ENCODE measurements at regions not wholly inside any gene's neighbourhood (a gene's known extent, or its start where the extent isn't known, plus 50 kb on each side); places are given as distances from the start of the nearest gene placed in this dataset.
"Not testable (repeated sequence)": the region's sequence is repeated elsewhere in the genome, so short reads cannot be mapped to it uniquely, and the experiment has no call there.

DNA sequence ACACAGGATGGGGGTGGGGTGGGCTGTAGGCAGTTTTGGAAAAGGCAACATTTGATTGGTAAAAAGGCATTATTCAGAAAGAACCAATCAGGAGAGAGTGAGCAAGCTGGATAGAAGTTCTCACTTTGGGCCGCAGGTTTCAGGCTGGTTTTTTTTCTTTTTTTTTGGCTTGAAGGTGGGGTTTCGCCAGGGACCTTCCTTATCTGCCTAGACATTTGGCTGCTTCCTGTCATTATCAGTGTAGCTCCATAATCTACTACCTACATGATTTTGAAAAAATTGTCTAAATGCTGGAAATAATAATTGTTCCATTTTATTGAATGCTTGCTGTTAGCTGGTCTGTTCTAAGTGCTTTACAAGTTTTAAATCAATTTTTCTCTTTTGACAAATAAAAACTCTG is 649.0 kb downstream of the TMTC2 start:
- in situ Hi-C loops (cut with HindIII; ENCODE audit: low sequenced_read_pairs): no loop called here

GRCh38 chr12:83326666-83327065 is 640.0 kb downstream of the TMTC2 start:
- in situ Hi-C loops (cut with HindIII; ENCODE audit: low sequenced_read_pairs): no loop called here

- in situ Hi-C loops (cut with HindIII; ENCODE audit: low sequenced_read_pairs): no loop called here
Measured at GRCh38 chr12:83323866-83324265, 637.2 kb downstream of the TMTC2 start.

- in situ Hi-C loops (cut with HindIII; ENCODE audit: low sequenced_read_pairs): no loop called here
Measured at GRCh38 chr12:83322809-83323208, 636.1 kb downstream of the TMTC2 start.

GRCh38 chr12:83321971-83322370 is 635.3 kb downstream of the TMTC2 start:
- in situ Hi-C loops (cut with HindIII; ENCODE audit: low sequenced_read_pairs): no loop called here

GRCh38 chr12:83320350-83320749 is 633.6 kb downstream of the TMTC2 start:
- in situ Hi-C loops (cut with HindIII; ENCODE audit: low sequenced_read_pairs): no loop called here

GRCh38 chr12:83318386-83319098 is 631.8 kb downstream of the TMTC2 start:
- in situ Hi-C loops (cut with HindIII; ENCODE audit: low sequenced_read_pairs): no loop called here

- in situ Hi-C loops (cut with HindIII; ENCODE audit: low sequenced_read_pairs): no loop called here
Measured at GRCh38 chr12:83317595-83317994, 630.9 kb downstream of the TMTC2 start.

DNA sequence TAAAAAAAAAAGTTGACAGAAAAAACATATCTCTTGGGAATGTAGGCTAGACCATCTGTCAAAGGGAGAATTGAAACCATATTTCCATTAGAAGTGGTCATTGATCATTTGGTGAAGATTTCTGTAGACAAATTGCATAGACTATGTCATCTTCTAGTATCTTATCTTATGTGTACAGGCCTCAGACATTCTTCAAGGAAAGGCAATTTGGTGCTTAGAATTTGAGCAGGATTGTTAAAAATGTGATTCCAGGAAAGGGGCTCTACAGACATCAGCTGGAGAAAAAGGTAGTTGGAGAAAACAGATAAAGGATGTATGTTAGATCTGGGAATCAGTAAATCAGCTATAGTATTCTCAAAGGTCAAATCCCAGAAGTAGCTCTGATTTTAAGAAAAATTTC is 627.1 kb downstream of the TMTC2 start:
- in situ Hi-C loops (cut with HindIII; ENCODE audit: low sequenced_read_pairs): no loop called here

DNA sequence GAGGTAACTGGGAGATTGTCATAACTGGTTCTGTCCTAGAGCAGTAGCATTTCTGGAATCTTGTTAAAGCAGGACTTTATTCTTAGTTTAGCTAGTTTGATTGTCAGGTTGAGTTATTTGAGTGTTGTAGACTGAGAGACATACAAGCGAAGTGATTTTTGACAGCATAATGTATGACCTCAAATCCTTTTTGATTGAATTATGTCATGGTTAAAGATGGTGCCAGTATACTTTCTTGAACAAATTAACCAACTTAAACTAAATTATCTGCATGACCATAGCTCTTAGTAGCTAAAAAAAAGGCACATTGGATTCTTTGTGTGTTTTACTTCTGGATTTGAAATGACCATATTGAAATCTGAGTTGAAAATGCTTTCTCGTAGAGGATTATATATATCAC is 626.6 kb downstream of the TMTC2 start:
- in situ Hi-C loops (cut with HindIII; ENCODE audit: low sequenced_read_pairs): no loop called here

GRCh38 chr12:83276904-83277303 is 590.2 kb downstream of the TMTC2 start:
- in situ Hi-C loops (cut with HindIII; ENCODE audit: low sequenced_read_pairs): no loop called here

- in situ Hi-C loops (cut with HindIII; ENCODE audit: low sequenced_read_pairs): no loop called here
Measured at GRCh38 chr12:83271201-83271600, 584.5 kb downstream of the TMTC2 start.

- in situ Hi-C loops (cut with HindIII; ENCODE audit: low sequenced_read_pairs): no loop called here
Measured at GRCh38 chr12:83265808-83266207, 579.1 kb downstream of the TMTC2 start.

DNA sequence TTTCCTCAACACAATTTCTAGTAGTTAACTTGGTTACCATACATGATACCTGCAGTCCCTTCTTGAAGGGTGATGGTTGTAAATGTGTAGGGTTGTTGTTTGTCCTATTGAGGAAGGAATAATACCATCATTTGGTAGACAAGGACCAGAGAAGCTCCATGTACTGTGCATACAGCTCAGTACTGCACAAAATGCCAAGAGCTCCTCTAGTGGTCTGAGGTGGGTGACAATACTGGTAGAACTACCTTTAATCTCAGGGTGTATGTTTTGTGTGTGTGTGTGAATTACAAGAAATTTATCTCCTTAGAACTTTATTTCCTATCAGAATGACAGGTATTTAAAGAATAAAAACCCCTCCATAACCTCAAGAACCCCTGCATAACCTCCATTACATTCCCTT is 575.3 kb downstream of the TMTC2 start:
- in situ Hi-C loops (cut with HindIII; ENCODE audit: low sequenced_read_pairs): no loop called here

- in situ Hi-C loops (cut with HindIII; ENCODE audit: low sequenced_read_pairs): not testable (repeated sequence)
Measured at GRCh38 chr12:83260126-83260525, 573.4 kb downstream of the TMTC2 start.

DNA sequence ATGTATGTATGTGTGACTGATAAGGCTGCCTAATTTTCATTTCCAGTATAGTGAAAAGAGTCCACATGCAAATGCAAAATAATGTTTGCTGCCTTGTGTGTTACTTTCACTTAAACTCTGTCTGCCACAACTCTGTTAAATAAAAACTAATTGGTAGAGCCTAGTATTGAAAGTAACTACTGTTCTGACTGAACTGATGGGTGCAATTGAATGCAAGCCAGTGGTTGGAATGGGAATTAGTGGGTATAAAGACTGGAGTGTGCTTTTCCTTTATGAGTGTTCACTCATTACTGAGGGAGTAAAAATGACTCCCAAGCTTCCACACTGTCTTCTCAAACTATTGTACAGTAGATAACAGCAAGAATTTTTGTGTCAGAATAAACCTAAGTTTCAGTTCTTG is 571.0 kb downstream of the TMTC2 start:
- in situ Hi-C loops (cut with HindIII; ENCODE audit: low sequenced_read_pairs): no loop called here

DNA sequence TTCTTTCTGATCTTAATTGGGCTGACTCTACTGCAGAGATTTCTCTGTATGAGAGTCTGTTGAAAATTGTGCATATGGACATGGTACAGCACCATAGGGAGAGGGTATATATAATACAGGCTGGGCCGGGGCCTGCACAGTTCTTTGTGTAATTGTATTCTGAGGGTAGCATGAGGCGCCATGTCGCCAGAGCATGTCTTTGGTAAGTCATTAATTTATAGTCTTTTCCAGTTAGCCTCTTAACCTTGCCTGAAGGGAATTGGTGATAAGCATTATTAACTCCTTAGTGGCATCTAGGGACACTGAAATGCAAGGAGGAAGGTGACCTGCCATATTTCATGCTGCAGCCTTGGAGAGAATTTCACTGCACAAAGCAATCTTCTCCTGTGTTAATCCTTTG is 569.9 kb downstream of the TMTC2 start:
- in situ Hi-C loops (cut with HindIII; ENCODE audit: low sequenced_read_pairs): no loop called here

DNA sequence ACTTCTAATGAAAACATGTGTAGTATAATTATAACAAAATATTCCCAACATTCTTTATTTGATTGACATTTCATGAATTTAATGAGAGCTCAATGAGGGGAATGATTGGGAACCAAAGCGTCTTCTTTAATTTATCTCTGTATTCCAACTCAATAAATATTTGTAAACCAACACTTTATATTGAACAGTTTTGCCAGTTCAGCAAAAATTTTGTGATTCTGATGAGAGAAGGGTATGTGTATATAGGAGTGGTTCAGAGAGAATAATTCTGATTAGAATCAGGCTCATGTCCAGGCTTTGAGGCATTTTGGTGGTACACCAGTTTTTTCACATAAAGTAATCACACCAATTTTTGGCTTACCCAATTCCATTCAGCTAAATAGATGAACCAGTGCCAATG is 564.2 kb downstream of the TMTC2 start:
- in situ Hi-C loops (cut with HindIII; ENCODE audit: low sequenced_read_pairs): no loop called here

GRCh38 chr12:83245156-83245555 is 558.5 kb downstream of the TMTC2 start:
- in situ Hi-C loops (cut with HindIII; ENCODE audit: low sequenced_read_pairs): no loop called here

GRCh38 chr12:83244001-83244400 is 557.3 kb downstream of the TMTC2 start:
- in situ Hi-C loops (cut with HindIII; ENCODE audit: low sequenced_read_pairs): no loop called here

DNA sequence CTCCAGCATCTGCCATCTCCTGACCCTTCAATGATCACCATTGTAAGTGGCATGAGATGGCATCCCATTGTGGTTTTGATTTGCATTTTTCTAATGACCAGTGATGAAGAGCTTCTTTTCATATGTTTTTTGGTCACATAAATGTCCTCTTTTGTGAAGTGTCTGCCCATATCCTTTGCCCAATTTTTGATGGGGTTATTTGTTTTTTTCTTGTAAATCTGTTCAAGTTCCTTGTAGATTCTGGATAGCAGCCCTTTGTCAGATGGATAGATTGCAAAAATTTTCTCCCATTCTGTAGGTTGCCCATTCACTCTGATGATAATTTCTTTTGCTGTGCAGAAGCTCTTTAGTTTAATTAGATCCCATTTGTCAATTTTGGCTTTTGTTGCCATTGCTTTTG is 547.3 kb downstream of the TMTC2 start:
- in situ Hi-C loops (cut with HindIII; ENCODE audit: low sequenced_read_pairs): not testable (repeated sequence)

GRCh38 chr12:83226960-83227359 is 540.3 kb downstream of the TMTC2 start:
- in situ Hi-C loops (cut with HindIII; ENCODE audit: low sequenced_read_pairs): not testable (repeated sequence)

- in situ Hi-C loops (cut with HindIII; ENCODE audit: low sequenced_read_pairs): no loop called here
Measured at GRCh38 chr12:83225806-83226205, 539.1 kb downstream of the TMTC2 start.

Data from DLD1 (cell line).